Activated T-helper 2 cell treated with anti-CD3 and anti-CD28 coated beads, Interferon-gamma antibody, Interleukin-2, Interleukin-4, amounts not matched to agents 10 μg/mL and 5 μg/mL and 100 μg/mL, durations not matched to agents 14 hours and 24 hours and 36 hours (primary cell): ENCODE measurements at regions not wholly inside any gene's neighbourhood (a gene's known extent, or its start where the extent isn't known, plus 50 kb on each side); places are given as distances from the start of the nearest gene placed in this dataset.

Experiments used
- DNase-seq: peaks from one replicate; pipeline ENCODE4 v3.0.0; 2021; ENCODE audit warnings: low spot score
- H3K27ac Mint-ChIP-seq: one replicate; pipeline ENCODE4 v1.8.0; 2021; ENCODE audit warnings: mixed read lengths
- H3K27me3 Mint-ChIP-seq: one replicate; pipeline ENCODE4 v1.8.0; 2021; ENCODE audit warnings: low read depth, mixed read lengths
- H3K36me3 Mint-ChIP-seq: one replicate; pipeline ENCODE4 v1.8.0; 2021; ENCODE audit warnings: low read depth, mixed read lengths
- H3K4me1 Mint-ChIP-seq: one replicate; pipeline ENCODE4 v1.8.0; 2021; ENCODE audit warnings: low read depth, mixed read lengths
- H3K4me3 Mint-ChIP-seq: one replicate; pipeline ENCODE4 v1.8.0; 2021; ENCODE audit warnings: low read depth, mild to moderate bottlenecking, moderate library complexity, mixed read lengths
- H3K9me3 Mint-ChIP-seq: one replicate; pipeline ENCODE4 v1.8.0; 2021; ENCODE audit warnings: mixed read lengths
- intact Hi-C: fragments of 100-400 bp; cut with micrococcal nuclease; formaldehyde crosslinking; loops from one replicate; pipeline ENCODE4 v1.15.1; 2023

DNA sequence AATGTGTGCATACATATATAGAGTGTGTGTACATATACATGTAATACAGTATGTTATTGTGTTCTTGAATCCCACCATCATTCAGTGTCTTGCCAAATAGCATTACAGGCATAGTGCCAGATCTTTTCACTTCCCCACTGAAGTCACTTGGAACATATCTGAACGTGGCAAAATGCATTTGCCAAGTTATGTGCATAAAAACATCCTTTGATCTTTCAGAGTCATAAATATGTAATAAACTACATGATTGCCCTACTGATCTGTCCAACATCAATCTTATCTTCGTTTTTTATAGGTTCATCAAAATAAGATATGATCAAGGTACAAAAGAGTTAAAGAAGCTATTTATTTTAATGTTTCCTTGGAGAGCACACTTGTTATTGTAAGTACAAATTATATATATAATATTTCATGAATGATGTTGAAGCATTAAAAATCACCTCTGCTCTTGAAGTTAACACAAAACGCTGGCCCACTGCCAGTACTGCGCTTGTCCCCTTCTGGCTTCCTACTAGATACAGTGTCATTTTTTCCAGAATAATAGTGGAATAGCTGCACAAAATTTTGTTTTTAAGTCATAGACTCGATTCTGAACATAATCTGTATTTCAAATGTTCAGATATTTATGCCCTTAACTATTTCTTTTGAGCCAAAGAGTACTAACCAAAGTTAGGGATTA is 549.5 kb upstream of the ARRDC4 start:
- Mint-ChIP-seq H3K27me3 (no peaks in the 10 kb centered on the region), H3K9me3 (peaks cover 10% of the 10 kb centered on the region), H3K27ac (no peak overlapping the region), H3K36me3 (no peaks in the 10 kb centered on the region), H3K4me1 (no peaks in the 10 kb centered on the region), H3K4me3 (no peak overlapping the region)
- intact Hi-C loops = no loop called here
- no peak for DNase-seq

DNA sequence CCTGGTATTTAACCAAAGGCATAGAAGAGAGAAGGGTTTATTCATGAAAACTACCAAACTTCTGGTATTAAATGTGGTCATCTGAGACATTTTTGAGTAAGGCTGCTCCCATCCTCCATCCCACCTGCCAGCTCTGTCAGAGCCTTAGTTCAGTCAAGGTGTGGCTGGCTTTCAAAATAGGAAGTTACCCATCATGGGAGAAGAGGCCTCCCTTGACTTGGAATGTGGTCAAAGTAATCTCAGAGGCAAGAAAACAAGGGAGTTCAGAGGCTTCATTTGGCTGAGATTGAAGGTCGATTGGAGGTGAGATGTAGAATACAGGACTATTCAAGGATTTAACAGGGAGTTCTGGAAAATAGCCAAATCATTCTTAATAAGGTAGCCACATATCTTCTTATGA is 540.4 kb upstream of the ARRDC4 start:
- intact Hi-C loops = no loop called here
- no peak overlapping the region for H3K4me3 Mint-ChIP-seq
- no peaks in the 10 kb centered on the region for H3K4me1 Mint-ChIP-seq
- H3K27ac Mint-ChIP-seq = no peak overlapping the region
- H3K27me3 Mint-ChIP-seq = no peaks in the 10 kb centered on the region
- no peak for DNase-seq
- no peaks in the 10 kb centered on the region for H3K36me3 Mint-ChIP-seq
- peaks cover 23% of the 10 kb centered on the region for H3K9me3 Mint-ChIP-seq

DNA sequence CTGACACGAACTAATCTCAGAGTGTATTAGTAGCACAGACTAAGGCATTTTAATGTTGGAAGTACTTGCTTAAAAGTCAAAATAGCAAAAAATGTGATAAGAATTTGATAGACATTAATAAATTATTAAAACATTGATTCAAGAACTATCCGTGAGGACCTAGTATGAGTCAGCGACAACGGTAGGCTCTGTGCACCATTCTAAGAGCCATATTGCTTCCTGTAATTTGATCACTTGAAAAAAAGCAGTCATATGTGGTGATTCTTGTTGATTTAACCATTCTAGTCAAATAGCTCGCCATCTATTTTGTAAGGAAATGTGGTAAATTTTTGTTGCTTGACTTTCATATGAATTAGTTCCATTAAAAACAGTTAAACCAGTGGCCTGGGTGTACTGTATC is 534.9 kb upstream of the ARRDC4 start:
- DNase-seq = no peak
- Mint-ChIP-seq H3K4me3 (no peak overlapping the region), H3K4me1 (no peaks in the 10 kb centered on the region), H3K36me3 (no peaks in the 10 kb centered on the region), H3K27me3 (no peaks in the 10 kb centered on the region), H3K9me3 (peaks cover under 1% of the 10 kb centered on the region), H3K27ac (no peak overlapping the region)
- intact Hi-C loops = no loop called here

DNA sequence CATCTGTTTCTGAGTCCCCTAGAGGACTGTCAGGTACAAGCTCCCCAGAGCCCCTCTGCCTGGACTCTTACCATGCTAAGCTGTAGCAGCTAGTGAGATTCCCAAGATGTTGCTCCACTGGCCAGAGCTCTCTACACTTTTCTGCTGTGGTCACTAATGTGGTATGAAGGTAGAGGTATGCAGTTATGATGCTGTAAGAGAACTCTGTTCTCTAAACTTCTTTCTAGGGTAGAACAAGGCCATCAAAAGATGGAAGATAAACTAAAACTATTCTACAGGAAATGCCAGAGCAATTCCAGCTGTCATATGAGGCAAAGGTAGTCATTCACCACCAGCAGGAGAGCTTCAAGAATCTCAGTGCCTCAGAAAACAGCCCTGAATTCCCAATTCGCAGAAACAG is 517.4 kb upstream of the ARRDC4 start:
- no peaks in the 10 kb centered on the region for H3K4me1 Mint-ChIP-seq
- no peak overlapping the region for H3K4me3 Mint-ChIP-seq
- H3K36me3 Mint-ChIP-seq = no peaks in the 10 kb centered on the region
- DNase-seq = no peak
- H3K27me3 Mint-ChIP-seq = no peaks in the 10 kb centered on the region
- H3K27ac Mint-ChIP-seq = no peak overlapping the region
- H3K9me3 Mint-ChIP-seq = peaks cover 19% of the 10 kb centered on the region
- intact Hi-C loops = no loop called here

DNA sequence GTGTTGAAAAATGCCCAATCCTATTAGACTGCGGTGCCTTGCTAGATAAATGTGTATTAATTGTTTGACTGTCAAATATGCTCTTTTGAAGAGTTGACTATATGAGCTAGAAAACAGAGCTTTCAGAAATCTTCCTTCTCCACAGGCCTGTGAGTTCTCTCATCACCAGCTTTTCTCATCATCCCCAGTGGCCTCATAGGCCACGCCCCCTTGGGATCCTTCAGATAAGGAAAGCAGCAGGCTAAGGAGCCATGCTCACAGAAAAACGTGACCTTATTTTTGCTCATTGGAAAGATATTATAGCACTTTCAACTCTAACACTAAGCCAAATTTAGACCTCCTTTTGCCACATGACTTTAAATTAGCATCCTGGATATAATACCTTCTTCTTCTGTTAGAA is 514.4 kb upstream of the ARRDC4 start:
- Mint-ChIP-seq H3K4me3 (no peak overlapping the region), H3K27me3 (no peaks in the 10 kb centered on the region), H3K36me3 (no peaks in the 10 kb centered on the region), H3K4me1 (no peaks in the 10 kb centered on the region), H3K9me3 (peaks cover 12% of the 10 kb centered on the region), H3K27ac (no peak overlapping the region)
- intact Hi-C loops = no loop called here
- no peak for DNase-seq

DNA sequence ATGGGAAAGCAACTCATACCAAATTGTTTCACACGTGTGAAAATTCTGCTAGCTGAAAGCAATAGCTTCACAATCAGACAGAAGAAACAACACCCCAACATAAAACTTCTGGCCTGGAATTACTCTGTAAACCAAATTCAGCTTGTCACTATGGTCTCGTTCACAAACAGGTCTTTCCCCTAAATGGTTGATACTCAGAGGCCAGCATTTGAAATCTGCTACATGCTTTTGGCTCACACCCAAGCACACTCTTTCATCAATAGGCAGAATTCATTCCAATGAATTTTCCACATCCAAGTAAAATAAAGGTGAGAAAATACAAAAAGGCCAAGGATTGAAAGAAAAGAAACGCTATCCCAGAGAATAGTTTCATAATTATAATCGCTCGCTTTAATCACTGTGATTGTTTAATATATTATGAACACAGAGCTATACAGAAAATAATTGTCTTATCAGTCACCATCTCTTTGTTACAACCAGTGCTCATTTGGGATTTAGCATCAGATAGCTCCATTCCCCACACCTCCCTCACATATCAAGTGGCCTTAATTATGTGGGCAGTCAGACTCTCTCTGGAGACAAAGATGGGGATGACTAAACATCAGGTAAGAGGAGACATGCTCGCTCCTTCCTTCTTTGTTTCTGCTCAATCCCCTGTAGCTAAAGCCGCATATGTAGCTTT is 503.8 kb upstream of the ARRDC4 start:
- H3K9me3 Mint-ChIP-seq = no peaks in the 10 kb centered on the region
- intact Hi-C loops = no loop called here
- H3K4me1 Mint-ChIP-seq = no peaks in the 10 kb centered on the region
- H3K4me3 Mint-ChIP-seq = no peak overlapping the region
- no peak overlapping the region for H3K27ac Mint-ChIP-seq
- no peak for DNase-seq
- no peaks in the 10 kb centered on the region for H3K36me3 Mint-ChIP-seq
- no peaks in the 10 kb centered on the region for H3K27me3 Mint-ChIP-seq

DNA sequence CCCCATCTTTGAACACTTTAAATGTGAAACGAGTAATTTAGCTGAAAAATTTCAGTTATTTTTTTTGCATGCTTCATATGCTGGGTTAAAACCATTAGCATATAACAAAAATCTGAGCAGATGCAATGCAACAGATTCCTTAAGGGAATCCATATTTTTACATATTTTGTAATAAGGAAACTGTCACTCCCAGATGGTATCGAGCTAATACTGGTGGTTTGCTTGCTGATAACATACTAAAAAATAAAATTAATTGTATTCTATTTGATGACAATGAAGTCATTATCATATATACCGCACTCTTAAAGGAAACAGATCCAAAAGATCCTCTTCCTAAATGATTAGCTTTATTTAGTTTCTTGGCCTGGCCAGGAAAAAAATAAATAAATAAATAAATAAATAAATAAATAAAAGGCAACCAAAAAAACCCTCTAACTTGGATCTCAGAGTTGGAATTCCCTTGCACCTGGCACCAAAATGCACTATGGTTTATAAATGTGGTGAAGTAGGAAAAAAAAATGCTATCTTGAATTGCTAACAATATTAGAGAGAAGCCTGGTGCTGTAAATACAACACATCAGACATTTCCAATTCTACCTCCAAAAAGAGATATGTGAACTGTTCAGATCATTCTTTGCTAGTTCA is 503.2 kb upstream of the ARRDC4 start:
- H3K9me3 Mint-ChIP-seq = no peaks in the 10 kb centered on the region
- H3K27me3 Mint-ChIP-seq = no peaks in the 10 kb centered on the region
- no peak overlapping the region for H3K27ac Mint-ChIP-seq
- no peak for DNase-seq
- no peaks in the 10 kb centered on the region for H3K4me1 Mint-ChIP-seq
- H3K4me3 Mint-ChIP-seq = no peak overlapping the region
- intact Hi-C loops = no loop called here
- no peaks in the 10 kb centered on the region for H3K36me3 Mint-ChIP-seq

DNA sequence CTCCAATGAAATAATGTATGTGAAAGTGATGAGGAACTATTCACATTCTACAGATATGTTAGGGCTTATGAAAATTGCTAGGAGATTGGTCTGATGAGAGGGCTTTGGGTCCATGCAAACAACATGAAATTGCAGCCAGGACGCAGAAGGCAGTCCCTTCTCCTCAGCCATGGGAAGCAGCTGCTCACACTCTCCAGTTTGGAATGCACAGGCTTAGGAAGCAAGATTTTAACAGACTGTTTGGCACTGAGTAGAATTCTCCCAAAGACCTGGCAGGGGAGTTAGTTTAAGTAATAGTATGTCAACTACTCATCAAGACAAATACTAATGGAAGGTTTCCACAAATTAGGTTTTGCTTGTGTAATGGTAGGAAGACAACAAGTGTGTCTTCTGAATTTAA is 500.7 kb upstream of the ARRDC4 start:
- no peaks in the 10 kb centered on the region for H3K27me3 Mint-ChIP-seq
- no peaks in the 10 kb centered on the region for H3K4me1 Mint-ChIP-seq
- H3K27ac Mint-ChIP-seq = no peak overlapping the region
- no peaks in the 10 kb centered on the region for H3K36me3 Mint-ChIP-seq
- DNase-seq = no peak
- intact Hi-C loops = no loop called here
- no peaks in the 10 kb centered on the region for H3K9me3 Mint-ChIP-seq
- no peak overlapping the region for H3K4me3 Mint-ChIP-seq

DNA sequence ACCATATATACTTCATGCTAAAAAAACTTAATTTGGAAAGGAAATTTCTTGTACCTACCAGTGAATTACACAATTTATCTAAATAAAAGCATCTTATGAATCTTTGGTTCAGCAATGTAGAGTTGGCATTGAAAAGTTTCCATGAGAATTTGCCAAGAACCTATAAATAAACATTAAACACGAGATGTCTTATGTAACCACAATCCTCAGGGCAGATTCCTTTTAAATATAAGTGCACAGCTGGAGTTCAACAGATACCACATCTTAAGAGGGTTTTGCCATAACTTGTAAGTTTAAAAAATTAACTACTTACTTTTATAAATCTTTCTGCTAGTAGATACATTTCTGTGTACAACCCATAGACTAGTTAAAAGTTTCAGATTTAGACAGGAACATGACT is 499.3 kb upstream of the ARRDC4 start:
- Mint-ChIP-seq H3K27me3 (no peaks in the 10 kb centered on the region), H3K4me3 (no peak overlapping the region), H3K36me3 (no peaks in the 10 kb centered on the region), H3K27ac (no peak overlapping the region), H3K4me1 (no peaks in the 10 kb centered on the region), H3K9me3 (peaks cover 4% of the 10 kb centered on the region)
- no peak for DNase-seq
- intact Hi-C loops = no loop called here

DNA sequence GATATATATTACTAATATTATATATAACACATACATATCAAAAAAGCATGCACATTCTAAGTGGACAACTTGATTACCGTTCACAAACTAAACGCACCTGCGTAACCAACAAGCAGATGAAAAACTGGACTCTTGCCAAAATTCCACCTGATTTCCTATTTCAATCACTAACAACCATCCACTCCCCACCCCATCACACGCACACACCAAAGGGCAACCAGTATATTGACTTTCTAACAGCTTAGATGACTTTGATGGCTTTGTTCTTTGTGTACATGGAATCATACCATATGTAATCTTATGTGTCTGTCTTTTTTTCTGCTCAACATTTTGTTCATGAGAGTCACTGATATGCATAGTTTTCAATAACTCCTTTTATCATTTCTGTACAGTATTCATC is 496.8 kb upstream of the ARRDC4 start:
- H3K36me3 Mint-ChIP-seq = no peaks in the 10 kb centered on the region
- DNase-seq = no peak
- H3K9me3 Mint-ChIP-seq = peaks cover 11% of the 10 kb centered on the region
- no peaks in the 10 kb centered on the region for H3K27me3 Mint-ChIP-seq
- intact Hi-C loops = no loop called here
- H3K27ac Mint-ChIP-seq = no peak overlapping the region
- no peaks in the 10 kb centered on the region for H3K4me1 Mint-ChIP-seq
- no peak overlapping the region for H3K4me3 Mint-ChIP-seq

DNA sequence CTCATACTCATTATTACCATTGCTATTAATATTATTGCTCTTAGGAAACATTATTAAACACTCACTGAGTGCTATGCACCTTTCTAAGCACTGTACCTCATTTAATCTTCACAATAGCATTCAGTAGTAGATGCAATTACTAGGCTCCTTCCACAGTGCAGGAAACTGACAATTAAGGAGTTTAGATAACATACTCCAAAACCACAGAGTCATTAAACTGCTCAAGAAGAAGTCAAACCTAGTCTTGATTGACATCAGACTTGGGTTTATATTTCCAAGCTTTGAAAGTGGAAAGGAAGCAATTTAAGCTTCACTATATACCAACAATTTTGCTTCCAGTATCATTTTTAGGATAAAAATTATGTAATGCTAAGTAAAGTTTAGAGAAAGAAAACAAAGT is 490.1 kb upstream of the ARRDC4 start:
- no peaks in the 10 kb centered on the region for H3K27me3 Mint-ChIP-seq
- H3K27ac Mint-ChIP-seq = no peak overlapping the region
- no peak overlapping the region for H3K4me3 Mint-ChIP-seq
- no peak for DNase-seq
- H3K9me3 Mint-ChIP-seq = peaks cover 14% of the 10 kb centered on the region
- H3K4me1 Mint-ChIP-seq = no peaks in the 10 kb centered on the region
- intact Hi-C loops = no loop called here
- no peaks in the 10 kb centered on the region for H3K36me3 Mint-ChIP-seq

DNA sequence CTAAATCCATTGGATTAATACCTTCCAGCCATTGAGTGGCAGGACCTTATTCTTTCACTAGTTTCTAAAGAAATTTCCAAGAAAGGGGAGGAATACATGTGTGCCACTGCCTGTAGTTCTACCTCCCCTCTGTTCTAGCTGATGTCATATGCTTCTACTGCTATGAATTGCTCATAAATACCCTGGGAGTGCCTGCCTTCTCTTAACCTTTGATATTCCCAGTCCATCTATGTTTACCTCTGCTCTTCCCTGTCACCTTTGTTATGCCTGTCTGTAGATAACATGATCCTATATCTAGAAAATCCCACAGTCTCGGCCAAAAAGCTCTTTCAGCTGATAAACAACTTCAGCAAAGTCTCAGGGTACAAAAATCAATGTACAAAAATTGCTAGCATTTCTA is 486.9 kb upstream of the ARRDC4 start:
- no peaks in the 10 kb centered on the region for H3K4me1 Mint-ChIP-seq
- H3K27me3 Mint-ChIP-seq = no peaks in the 10 kb centered on the region
- no peak for DNase-seq
- H3K36me3 Mint-ChIP-seq = no peaks in the 10 kb centered on the region
- no peak overlapping the region for H3K4me3 Mint-ChIP-seq
- H3K9me3 Mint-ChIP-seq = peaks cover 3% of the 10 kb centered on the region
- intact Hi-C loops = no loop called here
- H3K27ac Mint-ChIP-seq = no peak overlapping the region

DNA sequence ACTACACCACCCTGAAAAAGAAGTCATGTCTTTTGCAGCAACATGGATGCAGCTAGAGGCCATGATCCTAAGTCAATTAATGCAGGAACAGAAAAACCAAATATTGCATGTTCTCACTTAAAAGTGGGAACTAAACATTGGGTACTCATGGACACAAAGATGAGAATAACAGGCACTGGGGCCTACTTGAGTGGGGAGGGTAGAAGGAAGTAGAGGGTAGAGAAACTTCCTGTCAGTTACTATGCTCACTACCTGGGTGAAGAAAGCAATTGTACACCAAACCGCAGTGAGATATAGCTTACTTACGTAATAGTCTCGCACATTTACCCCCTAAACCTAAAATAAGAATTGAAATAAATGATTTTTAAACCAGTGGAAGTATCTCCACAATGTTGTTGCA is 480.5 kb upstream of the ARRDC4 start:
- H3K27me3 Mint-ChIP-seq = no peaks in the 10 kb centered on the region
- no peak overlapping the region for H3K27ac Mint-ChIP-seq
- no peak for DNase-seq
- H3K9me3 Mint-ChIP-seq = peaks cover 7% of the 10 kb centered on the region
- intact Hi-C loops = no loop called here
- H3K4me1 Mint-ChIP-seq = no peaks in the 10 kb centered on the region
- no peak overlapping the region for H3K4me3 Mint-ChIP-seq
- no peaks in the 10 kb centered on the region for H3K36me3 Mint-ChIP-seq
